Activated naive CD8-positive, alpha-beta T cell treated with anti-CD3 and anti-CD28 coated beads, Interleukin-2, amount 10 ng/mL, durations not matched to agents 7 days and 5 days (primary cell): ENCODE measurements at regions not wholly inside any gene's neighbourhood (a gene's known extent, or its start where the extent isn't known, plus 50 kb on each side); places are given as distances from the start of the nearest gene placed in this dataset.

Source experiments
- ATAC-seq: fragments of 150-1000 bp; cut with Tn5 transposase; one replicate; pipeline ENCODE4 v1.10.0; 2021; ENCODE audit warnings: low read depth, moderate library complexity
- POLR2A ChIA-PET: fragments of 350-600 bp; sonication (Branson Sonifier 250); formaldehyde crosslinking; loops from one replicate; lab custom pipeline; 2021; ENCODE audit warnings: antibody characterized with exemption; lab: Charles Lee
- DNase-seq: peaks from one replicate; pipeline ENCODE4 v3.0.0; 2021
- H3K27ac Mint-ChIP-seq: one replicate; pipeline ENCODE4 v1.8.0; 2022; ENCODE audit warnings: mild to moderate bottlenecking, mixed read lengths
- H3K27me3 Mint-ChIP-seq: one replicate; pipeline ENCODE4 v1.8.0; 2022; ENCODE audit warnings: mild to moderate bottlenecking, moderate library complexity, mixed read lengths
- H3K36me3 Mint-ChIP-seq: one replicate; pipeline ENCODE4 v1.8.0; 2021; ENCODE audit warnings: mild to moderate bottlenecking, mixed read lengths
- H3K4me1 Mint-ChIP-seq: one replicate; pipeline ENCODE4 v1.8.0; 2021; ENCODE audit warnings: mixed read lengths
- H3K4me3 Mint-ChIP-seq: one replicate; pipeline ENCODE4 v1.8.0; 2022; ENCODE audit warnings: mild to moderate bottlenecking, moderate library complexity, mixed read lengths
- H3K9me3 Mint-ChIP-seq: one replicate; pipeline ENCODE4 v1.8.0; 2021; ENCODE audit warnings: mixed read lengths

DNA sequence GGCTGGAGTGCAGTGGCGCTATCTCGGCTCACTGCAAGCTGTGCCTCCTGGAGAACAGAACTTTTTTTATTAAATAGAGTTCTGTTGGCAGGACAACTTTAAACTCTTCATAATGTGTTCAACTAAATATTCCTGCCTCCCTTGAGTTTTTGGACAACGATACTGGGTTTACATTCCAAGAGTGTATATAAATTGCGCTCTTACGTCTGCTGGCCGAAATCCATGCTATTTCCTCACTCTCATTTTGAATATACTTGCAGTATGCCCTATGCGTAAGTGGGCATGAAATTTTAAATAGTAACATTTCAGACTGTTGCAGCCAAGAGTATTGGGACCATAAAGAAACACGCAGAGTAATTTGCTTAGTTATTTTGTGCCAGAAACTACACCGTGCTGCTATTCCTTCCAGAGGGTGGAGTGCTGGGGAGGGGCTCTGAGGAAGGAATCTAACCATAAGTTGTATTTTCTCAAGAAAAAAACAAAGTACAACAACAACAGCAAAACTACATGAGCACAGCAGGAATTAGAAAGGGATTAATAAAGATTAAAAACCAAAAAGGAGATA, 480.0 kb downstream of the NLGN4X start:
- Mint-ChIP-seq H3K4me1 (no peaks in the 10 kb centered on the region), H3K27ac (no peak overlapping the region), H3K36me3 (no peaks in the 10 kb centered on the region), H3K4me3 (no peak overlapping the region), H3K27me3 (no peaks in the 10 kb centered on the region), H3K9me3 (no peaks in the 10 kb centered on the region)
- ATAC-seq (no peak), DNase-seq (no peak)
- POLR2A ChIA-PET = no interaction called here

DNA sequence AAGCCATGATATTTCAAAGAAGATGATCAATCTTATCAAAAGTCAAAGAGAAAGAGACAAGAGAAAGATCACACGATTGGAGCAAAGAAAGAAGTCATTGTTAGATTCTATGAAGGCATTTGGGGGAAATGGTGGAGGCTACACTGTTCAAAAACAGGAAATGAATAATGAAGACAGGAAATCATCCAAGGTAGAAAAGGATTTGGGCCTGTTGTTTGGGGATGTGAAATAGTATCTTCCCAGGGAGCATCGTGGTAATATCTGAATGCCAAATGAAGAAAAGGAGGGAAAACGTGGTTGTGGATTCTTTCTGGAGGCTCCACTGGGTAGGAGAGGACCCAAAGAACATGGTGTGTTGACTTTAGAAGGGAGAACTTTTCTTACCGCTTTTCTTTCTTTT, 482.4 kb downstream of the NLGN4X start:
- no peak for DNase-seq
- no peaks in the 10 kb centered on the region for H3K4me1 Mint-ChIP-seq
- H3K27ac Mint-ChIP-seq = no peak overlapping the region
- no peak overlapping the region for H3K4me3 Mint-ChIP-seq
- no peaks in the 10 kb centered on the region for H3K27me3 Mint-ChIP-seq
- ATAC-seq = no peak
- H3K36me3 Mint-ChIP-seq = no peaks in the 10 kb centered on the region
- POLR2A ChIA-PET = no interaction called here
- H3K9me3 Mint-ChIP-seq = no peaks in the 10 kb centered on the region

DNA sequence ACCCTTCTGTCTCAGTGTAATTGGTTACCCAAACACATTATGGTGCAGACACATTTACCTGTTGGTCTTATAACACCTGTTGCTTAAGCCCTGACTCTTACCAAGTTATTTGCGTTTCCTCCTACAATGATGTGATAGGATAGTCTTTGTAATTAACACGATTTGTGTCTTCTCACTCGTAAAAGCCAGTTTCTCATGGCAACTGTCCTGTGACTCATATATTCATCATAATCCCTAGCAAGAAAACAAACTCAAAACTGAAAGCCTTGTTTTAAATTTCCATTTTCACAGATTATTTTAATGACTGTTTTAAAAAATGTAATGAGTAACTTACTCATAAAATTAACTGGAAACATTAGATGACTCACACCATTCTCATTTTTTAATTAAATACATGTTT, 495.2 kb downstream of the NLGN4X start:
- no peak for ATAC-seq
- POLR2A ChIA-PET = no interaction called here
- no peak for DNase-seq
- Mint-ChIP-seq H3K4me3 (no peak overlapping the region), H3K27me3 (no peaks in the 10 kb centered on the region), H3K4me1 (no peaks in the 10 kb centered on the region), H3K9me3 (no peaks in the 10 kb centered on the region), H3K36me3 (no peaks in the 10 kb centered on the region), H3K27ac (no peak overlapping the region)

DNA sequence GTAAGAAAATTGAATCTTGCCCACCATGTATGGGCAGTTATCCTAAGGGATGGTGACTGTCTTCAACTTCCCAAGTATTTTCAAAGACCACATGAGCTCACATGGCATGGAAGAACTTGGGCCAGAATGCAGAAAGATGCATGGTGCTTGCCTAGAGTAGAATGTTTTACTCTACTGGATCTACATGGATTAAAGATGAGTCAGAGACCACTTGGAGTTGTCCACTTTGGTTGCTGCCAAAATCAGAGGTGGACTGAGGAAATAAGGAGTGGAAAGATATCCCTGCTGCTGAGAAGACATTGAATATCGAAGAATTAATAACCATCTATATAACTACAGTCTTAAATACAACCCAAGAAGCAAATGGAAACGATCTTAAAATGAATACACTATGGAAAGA, 498.1 kb downstream of the NLGN4X start:
- POLR2A ChIA-PET = no interaction called here
- H3K27ac Mint-ChIP-seq = no peak overlapping the region

DNA sequence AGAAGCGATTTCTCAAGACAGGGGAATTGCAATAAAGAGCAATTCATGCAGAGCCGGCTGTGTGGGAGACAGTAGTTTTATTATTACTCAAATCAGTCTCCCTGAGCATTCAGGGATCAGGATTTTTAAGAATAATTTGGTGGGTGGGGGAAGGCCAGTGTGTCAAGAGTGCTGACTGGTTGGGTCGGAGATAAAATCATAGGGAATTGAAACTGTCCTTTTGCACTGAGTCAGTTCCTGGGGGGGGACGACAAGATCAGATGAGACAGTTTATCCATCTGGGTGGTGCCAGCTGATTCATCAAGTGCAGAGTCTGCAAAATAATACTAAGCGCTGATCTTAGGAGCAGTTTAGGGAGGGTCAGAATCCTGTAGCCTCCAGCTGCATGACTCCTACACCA, 502.4 kb downstream of the NLGN4X start:
- ATAC-seq = no peak
- no peak overlapping the region for H3K27ac Mint-ChIP-seq
- no peak overlapping the region for H3K4me3 Mint-ChIP-seq
- POLR2A ChIA-PET = no interaction called here
- H3K27me3 Mint-ChIP-seq = no peaks in the 10 kb centered on the region
- H3K4me1 Mint-ChIP-seq = no peaks in the 10 kb centered on the region
- no peaks in the 10 kb centered on the region for H3K9me3 Mint-ChIP-seq
- no peaks in the 10 kb centered on the region for H3K36me3 Mint-ChIP-seq
- no peak for DNase-seq

More for the DNA sequence above, 498.1 kb downstream of the NLGN4X start:
- Mint-ChIP-seq H3K36me3 (no peaks in the 10 kb centered on the region), H3K4me3 (no peak overlapping the region), H3K27me3 (no peaks in the 10 kb centered on the region), H3K4me1 (no peaks in the 10 kb centered on the region), H3K9me3 (no peaks in the 10 kb centered on the region)
- no peak for DNase-seq
- no peak for ATAC-seq

DNA sequence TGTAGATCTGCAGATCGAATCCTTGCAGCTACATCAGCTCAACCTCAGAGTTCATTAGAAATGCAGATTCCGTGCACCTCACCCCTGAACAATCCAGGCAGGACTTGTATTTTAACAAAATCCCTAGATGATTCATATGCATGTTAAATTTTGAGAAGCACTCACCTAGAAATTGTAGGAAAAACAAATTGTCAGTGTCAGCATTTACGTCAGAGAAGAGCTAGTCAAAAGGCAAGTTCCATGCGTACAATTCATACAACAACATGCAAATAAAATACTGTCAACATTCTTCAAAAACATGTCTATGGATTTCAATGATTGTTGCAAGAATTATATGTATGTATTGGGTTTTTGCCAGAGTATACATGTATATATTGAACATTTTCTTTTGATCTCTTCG, 504.5 kb downstream of the NLGN4X start:
- H3K4me3 Mint-ChIP-seq = no peak overlapping the region
- DNase-seq = no peak
- POLR2A ChIA-PET = no interaction called here
- H3K4me1 Mint-ChIP-seq = no peaks in the 10 kb centered on the region
- no peak for ATAC-seq
- H3K9me3 Mint-ChIP-seq = no peaks in the 10 kb centered on the region
- H3K27ac Mint-ChIP-seq = no peak overlapping the region
- no peaks in the 10 kb centered on the region for H3K36me3 Mint-ChIP-seq
- no peaks in the 10 kb centered on the region for H3K27me3 Mint-ChIP-seq

DNA sequence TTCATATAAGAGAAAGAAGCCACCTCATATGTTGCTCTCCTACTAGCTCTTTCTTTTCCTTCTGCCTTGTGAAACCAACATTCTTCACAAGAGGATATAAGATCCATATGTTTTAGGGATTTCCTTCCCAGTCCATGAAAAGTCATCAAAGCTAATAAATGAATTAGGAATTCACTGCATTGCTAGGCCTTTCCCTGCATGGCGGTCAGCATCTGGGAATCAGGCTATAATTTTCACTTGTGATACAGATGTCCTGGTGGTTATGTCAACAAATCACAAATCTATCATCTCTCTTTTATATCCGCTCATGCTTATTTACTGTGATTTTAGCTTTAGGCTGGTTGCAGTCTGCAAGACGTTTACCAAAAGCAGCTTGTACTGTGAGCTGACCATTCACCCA, 510.0 kb downstream of the NLGN4X start:
- no peak for DNase-seq
- Mint-ChIP-seq H3K27ac (no peak overlapping the region), H3K4me3 (no peak overlapping the region), H3K36me3 (no peaks in the 10 kb centered on the region), H3K9me3 (no peaks in the 10 kb centered on the region), H3K27me3 (no peaks in the 10 kb centered on the region), H3K4me1 (no peaks in the 10 kb centered on the region)
- ATAC-seq = no peak
- POLR2A ChIA-PET = no interaction called here

DNA sequence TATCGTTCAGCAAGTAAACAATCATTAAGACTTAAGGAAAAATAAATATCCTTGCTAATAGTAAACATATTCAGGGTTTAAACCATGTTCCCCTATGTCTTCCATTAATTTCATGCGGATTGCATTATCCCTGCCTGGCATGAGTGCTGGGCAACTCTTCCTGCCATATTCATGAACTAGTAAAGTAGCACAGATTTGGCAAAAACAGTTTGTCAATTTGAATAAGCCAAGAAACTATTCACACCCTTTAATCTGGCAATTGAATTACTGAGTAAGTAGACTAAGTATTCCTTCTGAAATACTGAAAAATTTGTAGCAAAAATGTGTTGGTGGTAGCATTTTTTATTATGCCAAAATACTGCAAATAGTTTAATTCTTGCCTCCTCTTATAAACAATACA, 512.0 kb downstream of the NLGN4X start:
- no peak overlapping the region for H3K4me3 Mint-ChIP-seq
- H3K4me1 Mint-ChIP-seq = no peaks in the 10 kb centered on the region
- DNase-seq (no peak), ATAC-seq (no peak)
- H3K9me3 Mint-ChIP-seq = no peaks in the 10 kb centered on the region
- H3K27me3 Mint-ChIP-seq = no peaks in the 10 kb centered on the region
- POLR2A ChIA-PET = no interaction called here
- H3K27ac Mint-ChIP-seq = no peak overlapping the region
- no peaks in the 10 kb centered on the region for H3K36me3 Mint-ChIP-seq

DNA sequence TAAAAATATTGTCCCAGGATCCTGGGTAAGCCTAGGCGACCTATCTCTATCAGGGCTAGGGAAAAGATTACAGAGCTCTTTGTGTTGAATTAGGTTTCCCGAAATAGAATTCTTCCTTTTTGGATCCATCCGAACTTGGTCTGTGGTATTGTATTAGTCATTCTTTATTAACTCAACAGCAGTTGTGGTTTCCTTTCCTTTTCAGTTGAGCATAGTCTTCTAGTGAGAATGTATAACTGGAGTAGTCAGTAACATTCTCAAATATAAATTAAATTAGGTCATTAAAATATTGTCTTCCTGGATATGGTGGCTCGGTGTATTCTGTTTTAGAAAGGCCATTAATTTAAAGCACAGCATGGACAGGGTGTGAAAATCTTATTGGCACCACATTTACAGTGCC, 520.4 kb downstream of the NLGN4X start:
- Mint-ChIP-seq H3K4me3 (no peak overlapping the region), H3K27me3 (no peaks in the 10 kb centered on the region), H3K27ac (no peak overlapping the region), H3K36me3 (no peaks in the 10 kb centered on the region), H3K4me1 (no peaks in the 10 kb centered on the region), H3K9me3 (no peaks in the 10 kb centered on the region)
- DNase-seq (no peak), ATAC-seq (no peak)
- POLR2A ChIA-PET = no interaction called here

DNA sequence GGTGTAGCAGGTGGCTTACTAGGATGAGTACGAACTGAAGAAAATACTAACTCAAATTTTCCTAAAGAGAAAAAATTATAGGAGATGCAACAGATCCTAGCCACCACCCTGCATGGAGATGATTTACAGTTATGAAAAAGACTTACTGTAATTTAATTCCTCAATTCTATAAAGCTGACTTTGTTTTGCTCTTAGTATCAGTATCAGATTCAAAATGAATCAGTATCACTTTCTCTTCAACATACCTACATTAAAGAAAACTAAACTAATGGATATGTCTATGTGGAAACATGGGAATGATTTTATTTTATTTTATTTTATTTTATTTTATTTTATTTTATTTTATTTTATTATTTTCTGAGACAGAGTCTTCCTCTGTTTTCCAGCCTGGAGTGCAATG, 525.8 kb downstream of the NLGN4X start:
- POLR2A ChIA-PET = no interaction called here
- Mint-ChIP-seq H3K9me3 (no peaks in the 10 kb centered on the region), H3K27ac (no peak overlapping the region), H3K27me3 (no peaks in the 10 kb centered on the region), H3K36me3 (no peaks in the 10 kb centered on the region), H3K4me3 (no peak overlapping the region), H3K4me1 (no peaks in the 10 kb centered on the region)
- DNase-seq = no peak
- no peak for ATAC-seq

DNA sequence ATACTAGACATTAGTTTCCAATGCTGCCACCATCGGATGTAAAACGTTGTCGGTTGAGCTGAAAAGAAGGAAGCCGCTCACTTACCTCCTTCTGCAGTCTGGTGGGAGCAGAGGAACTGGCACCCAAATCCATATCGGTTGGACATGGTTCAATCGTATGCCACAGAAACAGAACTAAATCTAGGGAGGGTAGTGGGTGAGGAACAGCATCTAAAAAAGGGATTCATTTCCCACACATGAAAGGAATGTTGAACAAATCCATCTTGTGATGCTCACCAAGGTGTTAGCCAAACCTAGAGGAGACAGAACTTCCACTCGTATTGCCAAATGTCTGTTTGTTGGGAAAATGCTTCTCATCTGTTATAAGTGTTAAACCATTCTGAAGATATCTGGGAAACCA, 532.7 kb downstream of the NLGN4X start:
- no peaks in the 10 kb centered on the region for H3K27me3 Mint-ChIP-seq

DNA sequence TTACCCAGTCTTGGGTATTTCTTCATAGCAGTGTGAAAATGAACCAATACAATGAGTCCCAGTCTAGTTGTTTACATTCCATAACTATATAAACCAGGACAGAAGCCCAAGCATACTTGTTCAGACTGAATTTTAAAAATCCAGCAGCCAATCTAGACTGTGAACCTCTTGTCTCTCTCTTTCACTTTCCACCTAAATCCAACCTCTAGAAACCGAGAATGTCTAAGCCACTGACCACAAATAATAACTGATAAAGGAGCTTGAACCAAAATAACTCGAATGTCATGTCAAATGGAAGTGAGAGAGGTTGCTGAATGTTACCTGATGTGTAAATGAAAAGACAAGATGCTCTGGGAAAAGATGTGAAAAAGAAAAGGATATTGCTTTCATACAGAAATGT, 544.7 kb downstream of the NLGN4X start:
- DNase-seq (no peak), ATAC-seq (no peak)
- no peaks in the 10 kb centered on the region for H3K27me3 Mint-ChIP-seq
- H3K36me3 Mint-ChIP-seq = no peaks in the 10 kb centered on the region
- no peak overlapping the region for H3K27ac Mint-ChIP-seq
- H3K4me1 Mint-ChIP-seq = no peaks in the 10 kb centered on the region
- H3K9me3 Mint-ChIP-seq = no peaks in the 10 kb centered on the region
- POLR2A ChIA-PET = no interaction called here
- no peak overlapping the region for H3K4me3 Mint-ChIP-seq

More for the DNA sequence above, 532.7 kb downstream of the NLGN4X start:
- Mint-ChIP-seq H3K36me3 (no peaks in the 10 kb centered on the region), H3K4me1 (no peaks in the 10 kb centered on the region), H3K4me3 (no peak overlapping the region), H3K27ac (no peak overlapping the region), H3K9me3 (no peaks in the 10 kb centered on the region)
- ATAC-seq (no peak), DNase-seq (no peak)
- POLR2A ChIA-PET = no interaction called here

DNA sequence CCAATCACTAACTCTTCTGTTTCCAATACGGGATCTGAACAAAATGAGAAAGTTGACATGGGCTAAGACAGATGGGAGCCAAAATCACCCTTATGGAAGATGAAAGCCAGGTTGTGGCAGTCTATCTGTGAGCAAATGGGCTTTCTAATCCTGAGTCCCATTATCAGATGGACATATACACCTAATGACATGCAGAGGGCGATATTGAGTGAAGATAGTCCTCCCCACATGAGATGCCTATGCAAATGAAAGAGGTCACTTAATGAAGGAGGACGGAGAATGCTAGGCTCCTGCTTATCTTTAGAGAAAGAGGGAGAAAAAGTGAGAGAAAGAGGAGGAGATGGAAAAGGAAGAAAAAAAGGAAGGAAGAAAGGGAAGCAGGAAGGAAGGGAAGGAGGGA, 547.5 kb downstream of the NLGN4X start:
- no peaks in the 10 kb centered on the region for H3K36me3 Mint-ChIP-seq

DNA sequence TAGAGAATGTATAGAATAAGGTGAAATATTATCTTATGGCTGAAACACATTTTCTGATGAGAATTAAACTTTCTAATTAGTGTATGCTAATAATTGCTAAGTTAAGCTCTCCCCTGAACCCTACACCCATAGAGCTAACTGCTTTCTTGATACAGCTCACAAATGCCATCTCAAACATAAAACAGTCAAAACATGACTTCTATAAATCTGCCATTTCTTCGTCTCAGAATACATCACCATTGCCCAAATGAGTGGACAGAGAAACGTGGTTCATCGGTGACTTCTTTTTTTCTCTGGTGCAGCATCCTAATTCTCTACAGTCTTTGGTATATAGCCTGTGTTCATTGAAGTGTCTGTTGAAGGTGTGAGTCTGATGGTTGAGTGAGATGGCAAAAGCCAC, 554.6 kb downstream of the NLGN4X start:
- no peaks in the 10 kb centered on the region for H3K36me3 Mint-ChIP-seq
- H3K9me3 Mint-ChIP-seq = peaks cover 3% of the 10 kb centered on the region
- no peak overlapping the region for H3K27ac Mint-ChIP-seq
- POLR2A ChIA-PET = no interaction called here
- no peak for ATAC-seq
- no peaks in the 10 kb centered on the region for H3K27me3 Mint-ChIP-seq
- DNase-seq = no peak
- H3K4me1 Mint-ChIP-seq = no peaks in the 10 kb centered on the region
- no peak overlapping the region for H3K4me3 Mint-ChIP-seq

More for the DNA sequence above, 547.5 kb downstream of the NLGN4X start:
- POLR2A ChIA-PET = no interaction called here
- Mint-ChIP-seq H3K4me1 (no peaks in the 10 kb centered on the region), H3K4me3 (no peak overlapping the region), H3K9me3 (no peaks in the 10 kb centered on the region), H3K27ac (no peak overlapping the region), H3K27me3 (no peaks in the 10 kb centered on the region)
- DNase-seq (no peak), ATAC-seq (no peak)

DNA sequence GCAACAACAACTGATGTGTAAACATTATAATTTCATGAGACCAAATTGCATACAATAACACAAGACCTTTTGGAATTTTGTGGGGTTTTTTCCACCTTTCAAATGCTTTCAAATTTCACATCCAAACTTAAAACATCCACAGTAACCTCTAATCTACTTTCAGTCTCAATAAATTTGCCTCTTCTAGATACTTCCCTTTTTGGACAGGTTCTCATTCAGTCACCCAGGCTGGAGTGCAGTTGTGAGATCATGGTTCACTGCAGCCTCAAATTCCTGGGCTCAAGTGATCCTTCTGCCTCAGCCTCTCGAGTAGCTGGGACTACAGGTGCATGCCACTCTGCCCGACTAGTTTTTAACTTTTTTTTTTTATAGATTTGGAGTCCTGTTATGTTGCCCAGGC, 556.6 kb downstream of the NLGN4X start:
- no peaks in the 10 kb centered on the region for H3K4me1 Mint-ChIP-seq
- no peak overlapping the region for H3K27ac Mint-ChIP-seq
- H3K36me3 Mint-ChIP-seq = no peaks in the 10 kb centered on the region
- no peak for ATAC-seq
- H3K9me3 Mint-ChIP-seq = peaks cover 3% of the 10 kb centered on the region
- POLR2A ChIA-PET = no interaction called here
- no peak for DNase-seq
- no peaks in the 10 kb centered on the region for H3K27me3 Mint-ChIP-seq
- no peak overlapping the region for H3K4me3 Mint-ChIP-seq
